Common myeloid progenitor, CD34-positive (primary cell): ENCODE measurements at regions not wholly inside any gene's neighbourhood (a gene's known extent, or its start where the extent isn't known, plus 50 kb on each side); places are given as distances from the start of the nearest gene placed in this dataset.

Experiments used
- CTCF ChIA-PET: fragments of 350-600 bp; sonication (Branson Sonifier 250); formaldehyde crosslinking; loops from one replicate; lab custom pipeline; 2021; ENCODE audit warnings: antibody characterized with exemption; lab: Charles Lee
- POLR2A ChIA-PET: fragments of 350-600 bp; sonication (Branson Sonifier 250); formaldehyde crosslinking; loops from one replicate; lab custom pipeline; 2021; ENCODE audit warnings: antibody characterized with exemption; lab: Charles Lee
- DNase-seq, 3 donors: peaks; one replicate each; pipeline versions ENCODE4 v3.0.0 to v3.0.0-alpha.2; 2013
- H3K27ac ChIP-seq, 2 experiments: 1 replicate in 1 of 2; 2 replicates in 1 of 2; pipeline ENCODE4 v1.7.0; 2013; ENCODE audit warnings: inconsistent platforms in 2 of 2, low read length in 2 of 2, mild to moderate bottlenecking in 2 of 2, low read depth in 1 of 2, moderate library complexity in 1 of 2; ENCODE audit not compliant: severe bottlenecking in 2 of 2, insufficient read depth in 1 of 2, poor library complexity in 1 of 2
- H3K27me3 ChIP-seq, 5 experiments: replicated peaks in 2 of 5; 1 replicate in 3 of 5; 2 replicates in 2 of 5; pipeline versions ENCODE4 v1.6.1 to v1.7.0; 2013; ENCODE audit warnings: low read length in 4 of 5, mild to moderate bottlenecking in 2 of 5, moderate library complexity in 2 of 5, inconsistent platforms in 1 of 5; ENCODE audit not compliant: insufficient read depth in 5 of 5, control insufficient read depth in 4 of 5
- H3K36me3 ChIP-seq, 4 experiments: 1 replicate in 2 of 4; 2 replicates in 2 of 4; pipeline versions ENCODE4 v1.6.1 to v1.7.0; 2013; ENCODE audit warnings: low read length in 3 of 4, control low read depth in 1 of 4, mild to moderate bottlenecking in 1 of 4; ENCODE audit not compliant: control insufficient read depth in 4 of 4, insufficient read depth in 4 of 4
- H3K4me1 ChIP-seq, 4 experiments: 1 replicate in 3 of 4; 2 replicates in 1 of 4; pipeline versions ENCODE4 v1.6.1 to v1.7.1; 2013; ENCODE audit warnings: low read length in 3 of 4, mild to moderate bottlenecking in 3 of 4, control low read depth in 1 of 4, inconsistent platforms in 1 of 4, moderate library complexity in 1 of 4; ENCODE audit not compliant: control insufficient read depth in 4 of 4, insufficient read depth in 4 of 4; ENCODE audit errors: control extremely low read depth in 1 of 4
- H3K4me3 ChIP-seq, 7 experiments: 1 replicate in 4 of 7; 2 replicates in 3 of 7; pipeline versions ENCODE4 v1.5.1 to v1.7.0; 2013; ENCODE audit warnings: mild to moderate bottlenecking in 7 of 7, low read length in 6 of 7, moderate library complexity in 6 of 7, inconsistent platforms in 2 of 7, low read depth in 2 of 7, control low read depth in 1 of 7; ENCODE audit not compliant: insufficient read depth in 4 of 7, control insufficient read depth in 1 of 7; ENCODE audit errors: extremely low read depth in 1 of 7
- H3K9me3 ChIP-seq, 5 experiments: 1 replicate in 4 of 5; 2 replicates in 1 of 5; pipeline versions ENCODE4 v1.6.1 to v1.7.1; 2013; ENCODE audit warnings: low read length in 4 of 5, mild to moderate bottlenecking in 2 of 5, inconsistent platforms in 1 of 5, low read depth in 1 of 5, moderate library complexity in 1 of 5; ENCODE audit not compliant: control insufficient read depth in 4 of 5, insufficient read depth in 2 of 5; ENCODE audit errors: control extremely low read depth in 1 of 5
- WGBS: methylation state at CpG from one replicate; pipeline ENCODE4 v1.1.5; 2013; ENCODE audit not compliant: insufficient coverage; 5-methylcytosine and 5-hydroxymethylcytosine counted together

GRCh38 chr1:25099343-25099951 lies 132.9 kb downstream of the SYF2 start:
- ChIA-PET POLR2A (interaction anchor here (0.7 to 1.0 kb wide), 2 partner anchors 66 to 67 kb away, joined by 4 read pairs; no protein-coding TSS in a partner anchor), CTCF (interaction anchor here (0.8 to 3.4 kb wide), 20 partner anchors 8 to 251 kb away, joined by 3 to 13 read pairs (median 4); no protein-coding TSS in a partner anchor)
- Histone ChIP-seq H3K4me1 (peaks cover 13 to 88% (median 38%) of the 10 kb centered on the region in 4 experiments), H3K36me3 (no peaks in the 10 kb centered on the region), H3K9me3 (peaks cover 0 to 5% (median 0%) of the 10 kb centered on the region in 5 experiments), H3K27me3 (no peaks in the 10 kb centered on the region), H3K4me3 (peak overlapping the region in 1 of 7 experiments; percentile 19), H3K27ac (no peak overlapping the region)
- DNase-seq: peak in 2 of 3 donors; percentile 76 to 81
- WGBS: 0% methylated on average over 8 of the region's 11 CpGs

DNA sequence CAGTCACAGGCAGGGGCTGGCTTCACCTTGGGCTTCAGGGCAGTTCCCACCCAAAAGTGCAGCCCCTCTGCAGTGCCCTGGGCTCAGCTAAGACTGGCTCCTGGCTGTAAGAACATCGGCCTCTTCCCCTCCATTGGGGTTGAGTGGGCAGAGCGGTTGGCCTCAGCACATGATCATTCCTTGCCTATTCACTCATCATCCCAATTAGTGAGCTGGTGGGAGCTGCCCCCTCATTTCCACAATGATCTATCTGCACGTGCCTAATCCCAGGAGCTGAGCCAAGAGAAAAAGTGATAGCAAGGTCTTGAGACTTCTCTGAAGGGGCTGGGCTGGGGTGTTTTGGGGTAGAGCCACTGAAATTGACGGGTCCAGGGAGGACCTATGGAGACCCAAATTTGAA lies 133.6 kb downstream of the SYF2 start:
- ChIA-PET POLR2A (interaction anchor here (0.5 to 1.0 kb wide), 4 partner anchors 25 to 235 kb away, joined by 3 to 4 read pairs (median 4); no protein-coding TSS in a partner anchor), CTCF (interaction anchor here (0.9 to 3.4 kb wide), 16 partner anchors 9 to 250 kb away, joined by 3 to 13 read pairs (median 6); no protein-coding TSS in a partner anchor)
- no peaks in the 10 kb centered on the region for H3K36me3 ChIP-seq
- H3K27ac ChIP-seq: no peak overlapping the region
- H3K4me3 ChIP-seq: peak overlapping the region in 1 of 7 experiments; percentile 19
- WGBS: 80% methylated on average over 2 of the region's 4 CpGs
- no peaks in the 10 kb centered on the region for H3K27me3 ChIP-seq
- no peak for DNase-seq
- H3K9me3 ChIP-seq: peaks cover 0 to 5% (median 0%) of the 10 kb centered on the region in 5 experiments
- H3K4me1 ChIP-seq: peaks cover 11 to 81% (median 38%) of the 10 kb centered on the region in 4 experiments

- Histone ChIP-seq H3K36me3 (no peaks in the 10 kb centered on the region), H3K4me1 (peaks cover 10 to 69% (median 36%) of the 10 kb centered on the region in 4 experiments), H3K9me3 (peaks cover 0 to 5% (median 0%) of the 10 kb centered on the region in 5 experiments), H3K4me3 (no peak overlapping the region), H3K27me3 (no peaks in the 10 kb centered on the region), H3K27ac (no peak overlapping the region)
- POLR2A ChIA-PET: interaction anchor here (0.7 to 2.0 kb wide), 2 partner anchors 16 to 59 kb away, joined by 4 to 5 read pairs; no protein-coding TSS in a partner anchor
- CTCF ChIA-PET: interaction anchor here (0.6 to 2.0 kb wide), 4 partner anchors 9 to 68 kb away, joined by 3 to 6 read pairs (median 4); no protein-coding TSS in a partner anchor
- DNase-seq: no peak
- 95% methylated on average over 6 of the region's 8 CpGs for WGBS
Observed at GRCh38 chr1:25096307-25097150, 135.8 kb downstream of the SYF2 start.

DNA sequence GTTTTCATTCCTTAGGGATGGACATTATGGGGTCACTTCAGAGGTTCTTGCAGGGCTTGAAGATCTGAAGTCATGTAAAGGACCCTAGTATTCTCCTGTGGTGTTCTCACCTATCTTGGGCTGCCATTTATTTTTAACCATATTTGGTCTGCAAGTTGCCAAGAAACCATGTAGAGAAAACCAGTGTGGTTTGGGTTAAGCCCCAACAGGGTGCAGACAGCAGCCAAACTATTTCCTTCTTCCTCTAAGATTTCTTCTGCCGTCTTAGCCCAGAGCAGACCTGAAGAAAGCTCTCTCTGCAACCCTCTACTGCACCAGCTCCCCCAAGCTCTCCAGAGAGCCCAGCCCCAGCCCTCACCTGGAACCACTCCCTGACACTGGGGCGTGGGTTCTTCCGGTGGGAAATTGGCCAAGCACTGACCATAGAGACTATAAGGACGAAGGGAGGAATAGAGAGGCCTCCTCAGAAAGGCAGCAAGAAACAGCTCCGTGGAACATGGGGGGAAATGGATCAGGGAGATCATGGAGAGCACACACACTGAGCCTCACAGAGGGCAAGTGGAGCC lies 136.6 kb downstream of the SYF2 start:
- CTCF ChIA-PET: interaction anchor here (1.0 to 2.0 kb wide), 3 partner anchors 8 to 67 kb away, joined by 3 to 6 read pairs (median 4); no protein-coding TSS in a partner anchor
- POLR2A ChIA-PET: interaction anchor here (0.6 to 2.0 kb wide), 3 partner anchors 15 to 453 kb away, joined by 3 to 5 read pairs (median 4); no protein-coding TSS in a partner anchor
- 72% methylated on average over 4 of the region's 5 CpGs for WGBS
- Histone ChIP-seq H3K27me3 (no peaks in the 10 kb centered on the region), H3K27ac (no peak overlapping the region), H3K4me3 (no peak overlapping the region), H3K9me3 (peaks cover 0 to 5% (median 0%) of the 10 kb centered on the region in 5 experiments), H3K4me1 (peaks cover 10 to 69% (median 33%) of the 10 kb centered on the region in 4 experiments), H3K36me3 (no peaks in the 10 kb centered on the region)
- peak in 2 of 3 donors; percentile 57 to 58 for DNase-seq

GRCh38 chr1:25094995-25095394 lies 137.3 kb downstream of the SYF2 start:
- CTCF ChIA-PET: no interaction called here
- DNase-seq: no peak

DNA sequence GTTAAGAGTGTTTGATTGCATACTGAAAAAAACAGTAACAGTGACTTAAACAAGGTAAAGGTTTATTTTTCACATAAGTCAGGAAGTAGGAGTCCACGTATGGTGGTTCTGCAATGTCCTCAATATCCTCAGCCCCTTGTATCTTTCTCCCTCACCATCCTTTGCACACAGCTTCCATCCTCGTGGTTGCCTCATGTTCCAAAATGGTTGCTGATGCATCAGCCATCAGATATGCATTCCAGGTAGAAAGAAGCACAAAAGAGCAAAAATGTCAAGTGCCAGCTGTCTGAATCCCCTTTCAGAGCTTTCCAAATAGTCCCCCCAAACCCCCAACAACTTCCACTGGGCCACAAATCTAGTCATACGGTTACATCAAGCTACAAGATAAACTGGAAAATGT lies 138.1 kb downstream of the SYF2 start:
- H3K27ac ChIP-seq: no peak overlapping the region
- H3K4me3 ChIP-seq: no peak overlapping the region
- 100% methylated on average over 1 of the region's 3 CpGs for WGBS
- POLR2A ChIA-PET: interaction anchor here (2.0 kb wide), 1 partner anchor 13 kb away, joined by 5 read pairs; no protein-coding TSS in a partner anchor
- no peaks in the 10 kb centered on the region for H3K36me3 ChIP-seq
- no peaks in the 10 kb centered on the region for H3K27me3 ChIP-seq
- CTCF ChIA-PET: interaction anchor here (0.6 kb wide), 1 partner anchor 67 kb away, joined by 5 read pairs; no protein-coding TSS in a partner anchor
- DNase-seq: no peak
- peaks cover 0 to 57% (median 18%) of the 10 kb centered on the region in 4 experiments for H3K4me1 ChIP-seq
- H3K9me3 ChIP-seq: peaks cover 0 to 5% (median 0%) of the 10 kb centered on the region in 5 experiments

More at GRCh38 chr1:25094995-25095394, 137.3 kb downstream of the SYF2 start:
- Histone ChIP-seq H3K4me3 (no peak overlapping the region), H3K27ac (no peak overlapping the region), H3K36me3 (no peaks in the 10 kb centered on the region), H3K27me3 (no peaks in the 10 kb centered on the region), H3K4me1 (peaks cover 6 to 61% (median 26%) of the 10 kb centered on the region in 4 experiments), H3K9me3 (peaks cover 0 to 5% (median 0%) of the 10 kb centered on the region in 5 experiments)
- POLR2A ChIA-PET: interaction anchor here (2.0 kb wide), 1 partner anchor 14 kb away, joined by 5 read pairs; no protein-coding TSS in a partner anchor
- WGBS: 90% methylated on average over 7 of the region's 10 CpGs
